HFF-Myc (cell line): ENCODE measurements at regions not wholly inside any gene's neighbourhood (a gene's known extent, or its start where the extent isn't known, plus 50 kb on each side); places are given as distances from the start of the nearest gene placed in this dataset.
A peak's percentile ranks its signal among the peaks of the same experiment; 100 is the strongest.

Experiments
- DNase-seq: peaks from one replicate; pipeline ENCODE4 v3.0.0-alpha.2; 2011; ENCODE audit warnings: low read depth; ENCODE audit errors: extremely low read depth
- H3K4me3 ChIP-seq: replicated peaks from 2 replicates; pipeline ENCODE4 v1.5.1; 2011; ENCODE audit warnings: low read depth, mild to moderate bottlenecking, control low read depth, low read length
- TF ChIP-seq, protein P1 (sequence below): IDR thresholded peaks from 2 replicates; pipeline ENCODE4 v1.5.1; 2012; ENCODE audit warnings: mild to moderate bottlenecking, low read depth, low read length, control low read depth; ENCODE audit errors: missing control alignments

DNA sequence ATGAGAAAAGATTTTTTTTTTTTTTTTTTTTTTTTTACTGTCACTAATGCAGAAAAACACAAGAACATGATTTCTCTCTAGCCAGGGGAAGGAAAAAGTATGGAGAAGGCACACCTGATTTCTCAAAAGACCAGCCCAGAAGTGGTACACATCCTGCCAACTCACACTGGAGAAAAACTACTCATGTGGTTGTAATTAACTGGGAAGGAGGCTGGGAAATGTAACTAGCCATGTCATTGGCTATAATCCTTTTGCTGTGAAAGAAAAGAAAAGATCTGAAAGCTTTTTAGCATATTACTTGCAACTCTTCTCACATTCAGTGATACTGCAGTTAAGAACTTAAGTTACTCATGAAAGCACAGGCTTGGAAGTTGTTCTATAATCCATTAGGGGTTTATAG, 195.9 kb upstream of the PMFBP1 start:
- no peak overlapping the region for H3K4me3 ChIP-seq
- DNase-seq, result peak; percentile 26
- TF ChIP-seq, protein P1, sequence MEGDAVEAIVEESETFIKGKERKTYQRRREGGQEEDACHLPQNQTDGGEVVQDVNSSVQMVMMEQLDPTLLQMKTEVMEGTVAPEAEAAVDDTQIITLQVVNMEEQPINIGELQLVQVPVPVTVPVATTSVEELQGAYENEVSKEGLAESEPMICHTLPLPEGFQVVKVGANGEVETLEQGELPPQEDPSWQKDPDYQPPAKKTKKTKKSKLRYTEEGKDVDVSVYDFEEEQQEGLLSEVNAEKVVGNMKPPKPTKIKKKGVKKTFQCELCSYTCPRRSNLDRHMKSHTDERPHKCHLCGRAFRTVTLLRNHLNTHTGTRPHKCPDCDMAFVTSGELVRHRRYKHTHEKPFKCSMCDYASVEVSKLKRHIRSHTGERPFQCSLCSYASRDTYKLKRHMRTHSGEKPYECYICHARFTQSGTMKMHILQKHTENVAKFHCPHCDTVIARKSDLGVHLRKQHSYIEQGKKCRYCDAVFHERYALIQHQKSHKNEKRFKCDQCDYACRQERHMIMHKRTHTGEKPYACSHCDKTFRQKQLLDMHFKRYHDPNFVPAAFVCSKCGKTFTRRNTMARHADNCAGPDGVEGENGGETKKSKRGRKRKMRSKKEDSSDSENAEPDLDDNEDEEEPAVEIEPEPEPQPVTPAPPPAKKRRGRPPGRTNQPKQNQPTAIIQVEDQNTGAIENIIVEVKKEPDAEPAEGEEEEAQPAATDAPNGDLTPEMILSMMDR, result no peak

DNA sequence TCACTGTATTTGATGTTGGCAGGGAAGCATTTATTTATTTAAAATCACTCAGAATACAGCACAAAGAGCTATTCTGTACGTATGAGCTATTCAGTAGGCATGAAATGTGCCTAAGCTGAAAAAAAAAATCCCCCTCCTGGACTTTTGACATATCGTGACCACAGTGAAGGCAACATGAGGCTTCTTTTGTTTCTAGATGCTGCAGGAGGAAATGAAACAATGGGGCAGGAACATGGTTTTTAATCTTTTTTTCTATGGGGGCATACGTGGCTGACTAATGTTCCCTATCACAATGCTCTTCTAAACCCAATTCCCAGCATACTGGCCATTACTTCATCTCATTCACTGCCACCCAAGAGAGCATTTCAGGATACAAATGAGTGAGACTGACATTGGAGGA, 191.0 kb upstream of the PMFBP1 start:
- no peak overlapping the region for H3K4me3 ChIP-seq
- TF ChIP-seq, protein P1, result no peak
- no peak for DNase-seq

DNA sequence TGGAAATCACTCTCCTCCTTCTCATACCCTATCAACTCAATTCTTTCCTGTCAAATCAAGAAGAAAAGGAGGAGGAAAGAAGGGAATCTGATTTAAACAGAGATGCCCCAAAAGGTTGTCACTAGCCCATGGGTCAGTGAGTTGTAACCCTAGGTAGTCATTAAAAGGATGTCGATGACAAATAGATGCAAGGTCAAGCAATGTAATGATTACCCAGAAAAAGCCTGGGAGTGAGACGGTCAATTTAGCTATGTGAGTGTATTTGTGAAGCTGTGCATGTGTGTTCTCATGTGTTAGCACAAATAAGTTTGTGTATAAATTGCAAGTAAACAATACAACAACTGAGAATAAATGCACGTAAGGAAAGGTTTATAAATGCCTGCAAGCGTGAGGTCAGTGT, 190.5 kb upstream of the PMFBP1 start:
- TF ChIP-seq, protein P1, result no peak

DNA sequence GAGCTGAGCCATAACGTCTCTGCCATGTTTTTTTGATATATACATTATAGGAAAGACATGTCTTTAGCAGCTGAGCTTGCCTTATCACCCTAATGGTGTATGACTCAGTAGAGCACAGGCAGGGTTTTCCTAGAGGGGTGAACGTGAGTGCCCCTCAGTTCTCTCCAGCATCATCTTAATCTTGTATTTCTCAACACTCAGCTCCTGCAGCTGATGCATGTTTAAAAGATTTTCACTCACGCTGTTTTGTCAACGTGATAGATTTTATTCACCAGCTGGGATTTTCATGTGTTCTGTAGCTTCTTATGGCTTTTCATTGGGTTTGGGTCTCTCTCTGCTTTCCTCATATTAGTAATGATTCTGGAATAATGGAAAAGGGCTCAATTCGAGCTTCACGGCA, 186.0 kb upstream of the PMFBP1 start:
- TF ChIP-seq, protein P1, result no peak
- no peak for DNase-seq
- no peak overlapping the region for H3K4me3 ChIP-seq

More for the DNA sequence above, 190.5 kb upstream of the PMFBP1 start:
- DNase-seq, result no peak
- H3K4me3 ChIP-seq, result no peak overlapping the region

DNA sequence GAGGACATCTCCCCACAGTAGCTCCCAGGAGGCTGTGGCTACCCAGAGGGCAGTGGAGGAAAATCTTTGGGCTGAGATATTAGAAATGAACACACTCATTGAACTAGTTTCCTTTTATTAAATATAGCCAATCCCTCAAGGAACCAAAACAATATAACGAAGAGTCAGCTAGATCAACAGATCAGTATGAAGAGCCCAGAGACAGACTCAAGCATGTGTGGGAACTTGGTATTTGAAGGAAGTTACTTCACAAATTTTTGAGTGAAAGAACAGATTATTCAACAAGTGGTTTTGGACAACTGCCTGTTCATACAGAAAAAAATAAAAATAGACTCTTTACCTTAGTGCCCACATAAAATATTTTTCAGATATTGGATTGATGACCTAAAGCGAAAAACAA, 183.6 kb upstream of the PMFBP1 start:
- DNase-seq, result no peak
- H3K4me3 ChIP-seq, result no peak overlapping the region
- TF ChIP-seq, protein P1, result no peak

DNA sequence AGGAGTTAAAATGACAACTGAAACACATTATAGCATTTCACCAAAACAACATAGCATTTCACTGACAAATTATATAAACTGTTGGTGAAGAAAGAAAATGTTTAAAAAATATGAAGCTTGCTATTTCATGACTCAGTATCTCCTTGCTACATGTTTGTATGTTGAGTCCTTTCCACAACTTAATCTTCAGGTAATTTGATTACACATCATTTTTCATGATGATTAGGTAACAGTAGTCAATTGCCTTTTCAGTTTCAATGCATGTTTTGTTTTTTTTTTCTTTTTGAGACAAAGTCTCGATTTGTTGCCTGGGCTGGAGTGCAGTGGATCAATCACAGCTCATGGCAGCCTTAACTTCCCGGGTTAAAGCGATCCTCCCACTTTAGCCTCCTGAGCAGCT, 177.8 kb upstream of the PMFBP1 start:
- TF ChIP-seq, protein P1, result no peak
- no peak for DNase-seq

DNA sequence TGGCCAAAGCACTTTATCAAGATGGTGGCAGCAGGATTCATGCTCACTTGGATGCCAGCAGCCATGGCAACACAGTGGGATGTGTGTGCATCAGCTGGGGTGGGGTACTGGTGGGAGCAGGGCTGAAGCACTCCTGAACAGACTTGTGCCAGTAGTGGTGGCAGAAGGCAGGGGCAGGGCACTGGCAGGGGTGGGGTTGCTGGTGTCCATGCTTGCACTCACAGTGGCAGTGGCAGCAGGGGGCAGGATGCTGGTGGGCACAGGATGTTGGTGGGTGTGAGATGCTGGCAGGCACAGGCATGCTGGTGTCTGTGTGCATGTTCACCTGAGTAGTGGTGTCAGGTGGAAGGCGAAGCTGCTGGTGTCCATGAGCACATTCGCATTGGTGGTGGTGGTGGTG, 161.0 kb upstream of the PMFBP1 start:
- TF ChIP-seq, protein P1, result no peak
- no peak for DNase-seq
- no peak overlapping the region for H3K4me3 ChIP-seq

More for the DNA sequence above, 177.8 kb upstream of the PMFBP1 start:
- H3K4me3 ChIP-seq, result no peak overlapping the region
